ENCODE measurements at regions not wholly inside any gene's neighbourhood (a gene's known extent, or its start where the extent isn't known, plus 50 kb on each side); places are given as distances from the start of the nearest gene placed in this dataset.

GRCh38 chr22:34847072-34847471 lies 218.9 kb upstream of the ISX start:
- intact Hi-C loops (cut with DNase I), result no loop called here
- H3K36me3 ChIP-seq, result no peaks in the 10 kb centered on the region
- H3K9me3 ChIP-seq, result no peaks in the 10 kb centered on the region
- H3K27me3 ChIP-seq, result no peaks in the 10 kb centered on the region
- no peaks in the 10 kb centered on the region for H3K4me1 ChIP-seq
- TF ChIP-seq EP300 (IDR thresholded peaks at IDR 0.05), result no peak
- TF ChIP-seq POLR2AphosphoS5 (IDR thresholded peaks at IDR 0.05), result no peak
- no peak for TF ChIP-seq CTCF (IDR thresholded peaks at IDR 0.05)
- no peak for TF ChIP-seq POLR2A (IDR thresholded peaks at IDR 0.05; ENCODE audit: low read depth)
- no peak for DNase-seq (ENCODE audit: extremely low spot score)
- H3K4me3 ChIP-seq, result no peak overlapping the region
- 34% methylated on average over 1 of the region's 1 CpG for WGBS
- H3K27ac ChIP-seq (replicated peaks in 1 of 4), result no peak overlapping the region

DNA sequence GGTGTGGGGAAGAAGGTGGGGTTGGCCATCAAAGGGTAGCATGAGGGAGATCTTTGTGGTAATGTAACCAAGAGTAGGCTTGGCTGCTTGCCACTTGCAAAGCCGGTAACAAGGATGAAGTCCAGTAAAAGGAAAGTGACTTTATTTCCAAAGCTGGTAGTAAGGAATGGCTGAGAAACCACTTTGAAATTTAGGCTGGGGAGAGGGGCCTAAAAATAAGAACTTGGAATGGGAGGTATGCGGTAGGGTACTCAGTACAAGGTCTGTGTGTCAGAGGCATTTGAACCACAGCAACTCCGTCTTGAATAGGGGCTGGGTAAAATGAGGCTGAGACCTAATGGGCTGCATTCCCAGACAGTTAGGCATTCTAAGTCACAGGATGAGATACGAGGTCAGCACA lies 216.0 kb upstream of the ISX start:
- no peaks in the 10 kb centered on the region for H3K4me1 ChIP-seq
- H3K4me3 ChIP-seq, result no peak overlapping the region
- no peak overlapping the region for H3K27ac ChIP-seq (replicated peaks in 1 of 4)
- H3K36me3 ChIP-seq, result no peaks in the 10 kb centered on the region
- TF ChIP-seq POLR2AphosphoS5 (IDR thresholded peaks at IDR 0.05) (no peak), CTCF (IDR thresholded peaks at IDR 0.05) (no peak), EP300 (IDR thresholded peaks at IDR 0.05) (no peak), POLR2A (IDR thresholded peaks at IDR 0.05; ENCODE audit: low read depth) (no peak)
- 72% methylated on average over 4 of the region's 4 CpGs for WGBS
- intact Hi-C loops (cut with DNase I), result no loop called here
- no peak for DNase-seq (ENCODE audit: extremely low spot score)
- H3K9me3 ChIP-seq, result no peaks in the 10 kb centered on the region
- H3K27me3 ChIP-seq, result no peaks in the 10 kb centered on the region

DNA sequence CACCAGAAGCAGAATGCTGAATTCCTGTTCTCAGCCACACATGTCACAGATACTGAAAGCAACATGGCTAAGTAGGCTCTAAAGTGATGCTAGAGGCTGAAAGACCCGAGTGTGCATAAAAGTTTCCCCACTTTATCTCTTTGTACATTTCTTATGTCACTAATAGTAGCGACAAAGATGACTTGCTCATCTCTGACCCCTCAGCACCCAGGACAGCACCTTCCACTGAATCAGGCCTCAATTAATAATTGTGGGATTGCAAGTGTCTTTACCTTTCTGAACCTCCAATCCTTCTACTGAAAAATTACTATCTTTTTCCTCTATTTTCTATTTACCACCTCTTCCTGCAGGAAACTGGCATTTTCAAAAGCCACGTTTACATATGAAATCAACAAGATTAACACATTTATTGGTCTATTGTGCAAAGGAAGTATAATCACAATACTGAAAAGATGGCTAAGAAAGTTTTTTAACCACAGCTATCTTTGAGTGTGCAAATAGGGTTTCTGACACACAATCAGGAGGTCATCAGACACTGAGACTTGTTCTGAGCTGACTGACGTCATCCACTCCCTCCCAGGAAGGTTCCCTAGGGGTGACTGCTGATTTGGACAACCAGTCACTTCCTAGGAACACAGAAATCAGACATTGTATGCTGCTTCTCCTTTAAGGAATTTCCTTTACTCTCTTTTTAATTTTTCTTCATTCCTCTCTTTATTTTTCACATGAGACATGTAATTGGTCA lies 213.9 kb upstream of the ISX start:
- no peak overlapping the region for H3K27ac ChIP-seq (replicated peaks in 1 of 4)
- H3K36me3 ChIP-seq, result no peaks in the 10 kb centered on the region
- no peak overlapping the region for H3K4me3 ChIP-seq
- TF ChIP-seq POLR2AphosphoS5 (IDR thresholded peaks at IDR 0.05) (no peak), CTCF (IDR thresholded peaks at IDR 0.05) (no peak), POLR2A (IDR thresholded peaks at IDR 0.05; ENCODE audit: low read depth) (no peak), EP300 (IDR thresholded peaks at IDR 0.05) (no peak)
- WGBS, result 53% methylated on average over 4 of the region's 4 CpGs
- H3K27me3 ChIP-seq, result no peaks in the 10 kb centered on the region
- intact Hi-C loops (cut with DNase I), result no loop called here
- peak; percentile 14 for DNase-seq (ENCODE audit: extremely low spot score)
- no peaks in the 10 kb centered on the region for H3K9me3 ChIP-seq
- H3K4me1 ChIP-seq, result no peaks in the 10 kb centered on the region

DNA sequence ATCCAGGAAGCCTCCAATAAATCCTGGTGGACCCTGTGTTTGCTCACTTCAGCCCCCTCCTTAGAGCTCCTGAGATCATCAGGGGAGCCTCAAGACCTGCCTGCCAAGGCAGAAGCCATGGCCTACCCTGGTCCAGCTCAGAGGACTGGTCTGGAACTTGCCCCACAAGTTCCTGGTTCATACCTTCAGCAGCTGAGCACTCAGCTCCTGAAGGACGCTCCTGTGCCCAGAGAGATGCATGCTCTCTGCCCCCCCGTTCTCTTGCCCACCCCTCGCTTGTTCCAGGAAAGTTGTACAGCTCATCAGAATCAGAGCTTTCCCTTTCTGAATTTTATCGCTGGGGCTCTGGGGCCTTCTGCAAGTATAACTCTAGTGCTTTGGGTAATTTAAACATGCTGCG lies 210.5 kb upstream of the ISX start:
- intact Hi-C loops (cut with DNase I), result loop anchor here (5.0 kb wide), 1 partner anchor 52 kb away; no protein-coding TSS in a partner anchor
- 91% methylated on average over 5 of the region's 5 CpGs for WGBS

More for the DNA sequence above, 210.5 kb upstream of the ISX start:
- no peaks in the 10 kb centered on the region for H3K36me3 ChIP-seq
- H3K27me3 ChIP-seq, result no peaks in the 10 kb centered on the region
- DNase-seq (ENCODE audit: extremely low spot score), result peak; percentile 91
- no peak overlapping the region for H3K27ac ChIP-seq (replicated peaks in 1 of 4)
- no peak overlapping the region for H3K4me3 ChIP-seq
- no peak for TF ChIP-seq CTCF (IDR thresholded peaks at IDR 0.05)
- TF ChIP-seq POLR2A (IDR thresholded peaks at IDR 0.05; ENCODE audit: low read depth), result no peak
- no peak for TF ChIP-seq EP300 (IDR thresholded peaks at IDR 0.05)
- TF ChIP-seq POLR2AphosphoS5 (IDR thresholded peaks at IDR 0.05), result no peak
- no peaks in the 10 kb centered on the region for H3K4me1 ChIP-seq
- H3K9me3 ChIP-seq, result peaks cover 0 to 8% (median 6%) of the 10 kb centered on the region in 4 donors
